Gastroesophageal sphincter (tissue), 3 donors: ENCODE measurements at regions not wholly inside any gene's neighbourhood (a gene's known extent, or its start where the extent isn't known, plus 50 kb on each side); places are given as distances from the start of the nearest gene placed in this dataset.
"Not testable (repeated sequence)": the region's sequence is repeated elsewhere in the genome, so short reads cannot be mapped to it uniquely, and the experiment has no call there.

Experiments used
- CTCF ChIP-seq, 4 experiments: fragments of 200-600 bp in 2 of 4; fragments of 450-650 bp in 2 of 4; sonication (generic) in 1 of 4; IDR thresholded peaks; one replicate each; pipeline ENCODE4 v1.5.1; 2017 to 2019; ENCODE audit warnings: antibody characterized with exemption in 4 of 4, mild to moderate bottlenecking in 2 of 4, moderate library complexity in 2 of 4
- EP300 ChIP-seq: sonication (generic); formaldehyde crosslinking; IDR thresholded peaks from one replicate; pipeline ENCODE4 v1.6.1; 2017; ENCODE audit warnings: antibody characterized with exemption, mild to moderate bottlenecking
- POLR2A ChIP-seq, 2 donors: fragments of 450-650 bp; IDR thresholded peaks; one replicate each; pipeline ENCODE4 v1.6.1; 2017; ENCODE audit warnings: antibody characterized with exemption in 2 of 2, mild to moderate bottlenecking in 2 of 2, moderate library complexity in 1 of 2
- POLR2AphosphoS5 ChIP-seq: sonication (generic); formaldehyde crosslinking; IDR thresholded peaks from one replicate; pipeline ENCODE4 v1.6.1; 2017; ENCODE audit warnings: antibody characterized with exemption

GRCh38 chr12:68398689-68399088, 66.5 kb upstream of the MDM1 start:
- not testable (repeated sequence) for TF ChIP-seq CTCF (IDR thresholded peaks at IDR 0.05); POLR2AphosphoS5; POLR2A (IDR thresholded peaks at IDR 0.05); EP300
